Liver (tissue), 2 donors: ENCODE measurements at regions not wholly inside any gene's neighbourhood (a gene's known extent, or its start where the extent isn't known, plus 50 kb on each side); places are given as distances from the start of the nearest gene placed in this dataset.
"Not testable (repeated sequence)": the region's sequence is repeated elsewhere in the genome, so short reads cannot be mapped to it uniquely, and the experiment has no call there.

Experiments used
- YY1 ChIP-seq: IDR thresholded peaks from 2 replicates; pipeline ENCODE4 v1.6.1; 2016; ENCODE audit warnings: antibody characterized with exemption, mild to moderate bottlenecking
- TF ChIP-seq, protein P1 (sequence below): IDR thresholded peaks from 2 replicates; pipeline ENCODE4 v1.6.1; 2016; ENCODE audit warnings: antibody characterized with exemption, mild to moderate bottlenecking
- TF ChIP-seq, protein P2 (sequence below): fragments of 150-350 bp; IDR thresholded peaks from 2 replicates; pipeline ENCODE4 v1.5.1; 2017; ENCODE audit warnings: improper control_type of control experiment, low read depth, low read length; ENCODE audit not compliant: missing input control
- donor health status: healthy.

DNA sequence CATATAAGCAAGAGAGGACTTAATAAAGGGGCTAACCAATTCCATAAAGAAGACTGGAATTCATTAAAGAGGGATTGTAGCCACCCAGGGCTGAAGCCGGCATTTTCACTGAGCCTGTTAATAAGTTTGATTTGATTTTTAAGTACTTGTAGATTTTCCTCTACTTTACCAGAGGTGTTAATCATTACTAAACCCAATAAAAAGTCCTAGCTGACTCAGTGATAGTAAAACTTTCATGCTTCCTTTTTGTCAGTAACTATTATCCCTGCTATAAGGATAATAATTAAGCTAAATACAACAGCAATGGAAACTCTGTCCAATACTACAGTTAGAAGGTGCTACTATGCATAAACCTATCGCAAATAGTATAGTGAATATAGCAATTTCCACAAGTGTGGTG, 260.2 kb downstream of the CEMIP2 start:
- TF ChIP-seq, protein P1, sequence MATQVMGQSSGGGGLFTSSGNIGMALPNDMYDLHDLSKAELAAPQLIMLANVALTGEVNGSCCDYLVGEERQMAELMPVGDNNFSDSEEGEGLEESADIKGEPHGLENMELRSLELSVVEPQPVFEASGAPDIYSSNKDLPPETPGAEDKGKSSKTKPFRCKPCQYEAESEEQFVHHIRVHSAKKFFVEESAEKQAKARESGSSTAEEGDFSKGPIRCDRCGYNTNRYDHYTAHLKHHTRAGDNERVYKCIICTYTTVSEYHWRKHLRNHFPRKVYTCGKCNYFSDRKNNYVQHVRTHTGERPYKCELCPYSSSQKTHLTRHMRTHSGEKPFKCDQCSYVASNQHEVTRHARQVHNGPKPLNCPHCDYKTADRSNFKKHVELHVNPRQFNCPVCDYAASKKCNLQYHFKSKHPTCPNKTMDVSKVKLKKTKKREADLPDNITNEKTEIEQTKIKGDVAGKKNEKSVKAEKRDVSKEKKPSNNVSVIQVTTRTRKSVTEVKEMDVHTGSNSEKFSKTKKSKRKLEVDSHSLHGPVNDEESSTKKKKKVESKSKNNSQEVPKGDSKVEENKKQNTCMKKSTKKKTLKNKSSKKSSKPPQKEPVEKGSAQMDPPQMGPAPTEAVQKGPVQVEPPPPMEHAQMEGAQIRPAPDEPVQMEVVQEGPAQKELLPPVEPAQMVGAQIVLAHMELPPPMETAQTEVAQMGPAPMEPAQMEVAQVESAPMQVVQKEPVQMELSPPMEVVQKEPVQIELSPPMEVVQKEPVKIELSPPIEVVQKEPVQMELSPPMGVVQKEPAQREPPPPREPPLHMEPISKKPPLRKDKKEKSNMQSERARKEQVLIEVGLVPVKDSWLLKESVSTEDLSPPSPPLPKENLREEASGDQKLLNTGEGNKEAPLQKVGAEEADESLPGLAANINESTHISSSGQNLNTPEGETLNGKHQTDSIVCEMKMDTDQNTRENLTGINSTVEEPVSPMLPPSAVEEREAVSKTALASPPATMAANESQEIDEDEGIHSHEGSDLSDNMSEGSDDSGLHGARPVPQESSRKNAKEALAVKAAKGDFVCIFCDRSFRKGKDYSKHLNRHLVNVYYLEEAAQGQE, result not testable (repeated sequence)
- not testable (repeated sequence) for TF ChIP-seq YY1
- TF ChIP-seq, protein P2, sequence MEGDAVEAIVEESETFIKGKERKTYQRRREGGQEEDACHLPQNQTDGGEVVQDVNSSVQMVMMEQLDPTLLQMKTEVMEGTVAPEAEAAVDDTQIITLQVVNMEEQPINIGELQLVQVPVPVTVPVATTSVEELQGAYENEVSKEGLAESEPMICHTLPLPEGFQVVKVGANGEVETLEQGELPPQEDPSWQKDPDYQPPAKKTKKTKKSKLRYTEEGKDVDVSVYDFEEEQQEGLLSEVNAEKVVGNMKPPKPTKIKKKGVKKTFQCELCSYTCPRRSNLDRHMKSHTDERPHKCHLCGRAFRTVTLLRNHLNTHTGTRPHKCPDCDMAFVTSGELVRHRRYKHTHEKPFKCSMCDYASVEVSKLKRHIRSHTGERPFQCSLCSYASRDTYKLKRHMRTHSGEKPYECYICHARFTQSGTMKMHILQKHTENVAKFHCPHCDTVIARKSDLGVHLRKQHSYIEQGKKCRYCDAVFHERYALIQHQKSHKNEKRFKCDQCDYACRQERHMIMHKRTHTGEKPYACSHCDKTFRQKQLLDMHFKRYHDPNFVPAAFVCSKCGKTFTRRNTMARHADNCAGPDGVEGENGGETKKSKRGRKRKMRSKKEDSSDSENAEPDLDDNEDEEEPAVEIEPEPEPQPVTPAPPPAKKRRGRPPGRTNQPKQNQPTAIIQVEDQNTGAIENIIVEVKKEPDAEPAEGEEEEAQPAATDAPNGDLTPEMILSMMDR, result not testable (repeated sequence)
